ENCODE measurements at regions not wholly inside any gene's neighbourhood (a gene's known extent, or its start where the extent isn't known, plus 50 kb on each side); places are given as distances from the start of the nearest gene placed in this dataset.

DNA sequence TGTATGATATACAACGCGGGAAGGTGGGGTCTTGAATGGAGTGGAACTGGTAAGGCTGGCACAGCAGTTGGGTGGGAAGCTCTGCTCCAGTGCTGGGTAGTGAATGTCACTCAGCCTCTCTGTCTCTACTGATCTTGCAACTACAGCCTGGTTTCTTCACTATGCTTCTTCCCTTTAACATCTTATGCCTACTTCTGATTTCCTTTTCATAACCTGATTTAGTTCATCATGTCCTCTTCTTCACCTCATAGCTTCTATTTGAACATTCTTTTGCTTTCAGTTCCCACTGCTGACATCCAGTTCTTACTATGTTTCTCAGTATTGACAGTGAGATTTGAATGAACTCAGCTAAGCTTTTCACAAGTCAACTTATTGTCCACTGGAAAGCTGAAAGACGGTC, 286.2 kb downstream of the ARL6IP6 start:
- no peak for DNase-seq

DNA sequence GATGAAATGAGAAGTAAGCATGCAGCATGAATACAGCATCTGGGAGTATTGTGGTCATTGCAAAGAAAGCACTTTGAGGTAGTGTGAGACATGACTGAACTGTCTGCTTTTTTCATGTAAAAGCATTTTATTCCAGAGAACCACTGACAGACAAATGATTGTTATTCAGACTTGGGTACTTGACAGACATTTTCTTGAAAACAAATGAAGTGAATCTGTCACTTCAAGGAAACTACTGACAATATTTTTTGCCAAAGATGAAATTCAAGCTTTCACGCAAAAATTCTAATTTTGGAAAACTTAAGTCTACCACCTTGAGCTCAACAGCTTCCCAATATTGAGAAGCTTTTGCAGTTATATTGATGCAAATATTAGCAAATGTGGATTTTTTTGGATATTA, 255.7 kb downstream of the ARL6IP6 start:
- no peak for DNase-seq

DNA sequence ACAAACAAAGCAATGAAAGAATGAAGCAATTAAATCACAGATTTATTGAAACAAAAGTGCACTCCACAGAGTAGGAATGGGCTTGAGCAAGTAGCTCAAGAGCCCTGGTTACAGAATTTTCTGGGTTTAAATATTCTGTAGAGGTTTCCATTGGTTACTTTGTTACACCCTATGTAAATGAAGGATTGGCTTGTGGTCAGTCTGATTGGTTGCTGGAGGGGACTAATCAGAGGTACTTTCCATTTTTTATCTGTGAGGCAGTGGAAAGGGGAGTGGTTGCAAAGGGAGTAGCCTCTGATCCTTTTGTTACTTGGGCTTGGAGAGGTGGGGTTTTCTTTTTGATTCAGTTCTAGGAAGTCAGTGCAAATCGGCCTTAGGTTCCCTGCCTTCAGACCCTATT, 253.3 kb downstream of the ARL6IP6 start:
- DNase-seq, result no peak

DNA sequence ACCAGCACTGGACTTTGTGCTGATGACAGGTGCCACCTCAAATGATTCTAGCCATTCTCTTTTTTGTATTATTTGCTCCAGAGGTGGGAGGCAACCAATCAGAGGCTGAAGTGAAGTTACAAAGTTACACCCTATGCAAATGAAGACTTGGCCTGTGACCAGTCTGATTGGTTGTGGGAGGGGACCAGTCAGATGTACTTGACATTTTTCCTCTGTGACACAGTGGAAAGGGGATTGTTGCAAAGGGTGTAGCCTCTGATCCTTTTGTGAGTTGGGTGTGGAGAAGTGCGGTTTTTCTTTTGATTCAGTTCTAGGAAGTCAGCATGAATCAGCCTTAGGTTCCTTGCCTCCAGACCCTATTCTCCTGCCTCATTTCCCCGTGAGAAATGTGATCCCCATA, 244.0 kb downstream of the ARL6IP6 start:
- DNase-seq, result no peak

DNA sequence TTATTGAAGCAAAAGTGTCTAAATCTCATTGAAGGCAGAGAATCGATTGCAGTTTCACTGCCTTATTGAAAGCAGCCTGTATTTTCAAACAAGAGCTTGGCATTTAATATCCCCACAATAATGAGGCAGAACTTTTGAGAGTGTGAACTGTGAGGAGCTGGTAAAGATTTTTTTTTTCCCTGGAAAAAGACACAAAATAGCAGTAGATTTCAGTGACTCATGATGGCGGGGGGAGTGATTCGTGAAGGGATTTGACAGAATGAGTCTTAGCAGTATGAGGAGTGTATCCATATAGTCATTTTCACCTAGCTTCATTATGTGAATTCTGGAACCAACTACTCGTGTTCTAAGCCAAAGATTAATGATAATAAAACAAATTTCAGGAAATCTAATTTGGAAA, 242.9 kb downstream of the ARL6IP6 start:
- DNase-seq, result no peak

DNA sequence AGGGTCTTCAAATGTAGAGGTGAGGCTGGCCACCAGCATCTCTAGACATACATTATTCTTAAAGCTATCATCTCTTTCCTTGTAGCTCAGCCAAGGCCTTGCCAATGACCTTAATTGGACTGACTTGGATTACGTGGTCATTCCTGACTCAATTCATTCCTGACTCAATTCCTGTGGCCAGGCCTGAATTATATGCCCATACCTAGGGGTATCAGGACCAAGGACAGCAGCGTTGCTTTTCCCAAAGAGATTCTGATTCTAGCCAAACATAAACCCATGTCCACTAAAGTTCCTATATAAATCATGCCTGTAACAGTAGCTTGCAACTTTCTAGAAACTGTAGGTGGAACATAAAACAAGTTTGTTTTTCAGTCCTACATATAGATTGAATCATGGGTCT, 231.7 kb downstream of the ARL6IP6 start:
- no peak for DNase-seq

DNA sequence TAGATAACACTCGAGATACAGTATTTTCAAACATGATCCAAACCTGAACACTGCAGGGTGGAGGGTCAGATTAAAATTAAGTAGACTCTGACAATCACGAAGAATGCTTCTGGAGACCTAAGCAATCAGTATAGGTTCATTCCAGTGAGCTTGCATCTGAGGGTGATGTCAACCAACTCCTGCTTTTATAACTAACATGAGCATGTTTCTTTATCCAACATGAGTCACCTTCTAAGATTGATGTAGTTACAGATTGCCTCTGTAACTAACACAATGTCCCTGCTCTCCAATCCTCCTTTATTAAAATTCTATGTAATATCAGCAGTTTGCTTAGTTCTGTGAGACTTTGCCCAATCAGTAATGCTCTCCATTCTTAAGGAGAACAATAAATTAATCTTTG, 225.7 kb downstream of the ARL6IP6 start:
- DNase-seq, result no peak

DNA sequence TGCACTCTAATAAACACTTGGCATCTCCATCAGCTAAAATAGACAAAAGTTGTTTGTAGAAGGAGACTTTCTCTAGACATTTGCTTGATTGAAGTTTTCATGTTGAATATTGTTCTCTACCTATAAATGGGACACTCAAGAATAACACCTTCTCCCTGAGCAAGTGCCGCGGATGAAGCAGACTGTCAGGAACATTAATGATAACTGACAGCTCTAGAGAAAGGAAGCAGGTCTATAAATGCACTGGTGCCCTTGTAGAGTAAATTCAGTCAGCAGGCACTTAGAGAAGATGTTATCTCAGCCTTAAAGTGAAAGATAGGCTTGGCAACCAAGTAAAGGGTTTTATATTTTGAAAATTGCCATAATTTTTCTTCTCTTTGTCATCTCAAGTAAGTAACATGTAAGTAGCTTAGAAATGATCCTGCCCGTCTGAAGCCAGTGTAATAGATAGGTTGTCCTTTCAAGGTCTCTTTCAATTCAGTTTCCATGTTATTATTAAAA, 224.6 kb downstream of the ARL6IP6 start:
- DNase-seq, result no peak

DNA sequence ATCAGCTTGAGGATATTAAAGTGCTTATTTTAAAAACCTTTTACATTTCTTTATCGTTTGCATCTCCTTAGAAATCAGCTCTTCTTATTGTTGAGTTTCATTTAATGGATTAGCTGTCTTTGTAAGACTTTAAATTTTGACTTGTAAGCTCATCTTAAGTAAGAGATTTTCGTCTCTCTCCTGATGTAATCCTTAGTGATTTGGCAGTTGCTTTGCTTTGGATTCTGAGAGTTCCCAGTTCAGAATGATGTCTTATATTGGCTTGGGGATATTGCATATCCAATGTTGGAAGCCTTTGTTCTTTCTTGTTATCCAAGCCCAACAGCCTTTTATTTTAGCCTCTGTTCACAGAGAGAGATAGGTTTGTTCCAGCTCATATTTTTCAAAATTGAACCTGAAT, 212.1 kb downstream of the ARL6IP6 start:
- no peak for DNase-seq

DNA sequence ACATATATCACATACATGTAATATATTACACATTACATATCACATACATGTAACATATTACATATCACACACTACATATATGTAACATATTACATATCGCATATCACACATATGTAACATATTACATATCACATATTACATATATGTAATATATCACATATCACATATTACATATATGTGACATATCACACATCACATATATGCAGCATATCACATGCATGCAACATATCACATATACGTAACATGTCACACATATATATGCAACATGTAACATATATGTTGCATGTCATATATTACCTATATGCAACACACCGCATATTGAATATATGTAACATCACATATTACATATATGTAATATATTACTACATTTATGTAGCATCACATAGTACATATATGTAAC, 211.2 kb downstream of the ARL6IP6 start:
- DNase-seq, result no peak

DNA sequence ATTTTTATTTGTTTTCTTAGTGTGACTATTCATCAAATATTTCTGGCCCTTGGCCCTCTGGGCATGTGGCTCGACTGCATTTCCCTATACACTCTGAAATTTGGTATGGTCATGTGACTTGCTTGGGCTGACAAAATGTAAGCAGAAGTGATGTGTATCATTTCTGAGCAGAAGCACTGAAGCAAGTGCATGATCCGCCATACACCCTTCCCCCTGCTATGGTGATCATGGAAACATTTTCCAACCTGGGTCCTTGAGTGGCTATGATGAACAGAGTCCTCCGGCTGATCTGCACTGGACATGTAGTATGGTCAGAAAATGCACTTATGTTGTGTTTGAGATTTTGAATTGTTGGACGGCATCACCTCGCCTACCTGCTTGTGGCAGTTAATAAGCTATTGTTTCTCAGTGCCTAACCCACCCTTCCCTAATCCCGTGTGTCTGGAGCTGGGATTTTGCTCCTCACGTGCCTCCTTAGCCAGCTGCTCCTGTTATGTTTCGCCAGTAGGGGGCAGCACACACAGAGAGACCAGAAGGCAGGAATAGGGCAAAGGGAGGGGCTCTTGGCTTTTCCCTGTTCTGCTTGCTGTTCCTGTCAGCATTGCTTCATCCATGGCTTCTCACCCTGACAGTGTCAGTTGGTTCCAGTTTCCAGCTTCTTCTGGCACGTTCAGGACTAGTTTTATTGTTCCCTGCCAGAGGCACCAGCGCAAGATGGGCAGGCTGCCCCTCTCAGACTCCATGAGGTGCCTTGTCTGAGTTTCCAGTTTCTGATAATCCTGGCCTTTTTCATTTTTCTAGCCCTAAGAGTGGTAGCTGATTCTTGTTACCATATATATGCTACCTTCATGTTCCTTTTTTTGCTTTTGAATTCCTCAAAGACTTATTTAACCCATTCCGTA, 207.4 kb downstream of the ARL6IP6 start:
- peak in 1 of 2 donors; percentile 3 for DNase-seq

DNA sequence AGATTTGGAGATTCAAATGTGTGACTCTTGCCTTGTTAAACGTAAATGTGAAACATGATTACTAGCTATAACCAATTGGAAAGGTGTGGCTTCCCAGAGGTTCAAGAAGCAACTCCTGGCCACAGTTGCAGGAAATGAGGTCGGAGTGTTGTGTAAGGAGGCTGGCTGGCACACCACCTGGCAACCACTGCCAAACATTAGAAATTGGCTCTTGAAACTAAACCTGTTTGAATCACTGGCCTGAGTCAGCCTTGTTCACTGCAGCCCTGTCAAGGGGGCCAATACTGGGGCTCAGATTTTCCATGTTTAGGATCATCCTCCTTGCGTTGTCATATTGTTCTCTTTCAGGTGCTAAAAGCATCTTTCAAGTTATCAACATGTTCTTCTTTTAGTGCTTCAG, 206.3 kb downstream of the ARL6IP6 start:
- DNase-seq, result no peak

DNA sequence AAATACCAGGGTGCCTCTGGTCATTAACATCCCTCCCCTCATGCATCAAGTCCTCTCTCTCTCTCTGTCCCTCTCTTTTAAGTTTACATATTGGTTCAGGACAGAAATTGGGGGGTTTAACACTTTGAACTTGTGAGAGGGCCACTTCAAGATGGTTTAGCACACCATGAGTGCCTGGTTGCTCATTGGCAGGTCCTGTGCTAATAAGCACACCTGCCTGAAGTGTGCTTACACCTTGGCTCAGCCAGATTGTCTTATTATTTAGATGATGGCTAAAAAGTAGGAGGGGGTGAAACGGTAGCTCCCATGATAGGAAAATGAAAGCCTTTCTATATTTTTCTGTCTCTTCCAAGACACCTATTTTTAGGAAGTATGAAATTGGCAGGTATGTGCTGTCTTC, 205.8 kb downstream of the ARL6IP6 start:
- DNase-seq, result no peak

DNA sequence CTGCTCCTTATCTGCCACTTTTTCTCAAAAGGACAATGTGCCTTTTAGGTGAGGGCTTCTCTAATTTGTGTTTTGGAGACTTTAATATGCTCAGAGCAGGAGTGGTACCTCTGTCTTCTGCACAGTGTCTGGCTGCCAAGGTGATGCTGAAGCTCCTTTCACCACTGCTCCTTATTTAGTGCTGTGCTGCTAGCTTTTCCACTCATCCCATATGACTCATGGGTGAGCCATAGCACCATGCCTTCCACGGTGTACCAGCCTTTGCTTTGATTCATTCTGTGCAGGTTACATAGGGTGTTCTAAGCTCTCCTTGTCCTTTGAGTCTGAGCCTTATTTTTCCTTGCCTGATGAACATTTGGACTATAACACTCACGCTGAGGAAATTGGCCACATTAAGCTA, 202.4 kb downstream of the ARL6IP6 start:
- DNase-seq, result no peak

DNA sequence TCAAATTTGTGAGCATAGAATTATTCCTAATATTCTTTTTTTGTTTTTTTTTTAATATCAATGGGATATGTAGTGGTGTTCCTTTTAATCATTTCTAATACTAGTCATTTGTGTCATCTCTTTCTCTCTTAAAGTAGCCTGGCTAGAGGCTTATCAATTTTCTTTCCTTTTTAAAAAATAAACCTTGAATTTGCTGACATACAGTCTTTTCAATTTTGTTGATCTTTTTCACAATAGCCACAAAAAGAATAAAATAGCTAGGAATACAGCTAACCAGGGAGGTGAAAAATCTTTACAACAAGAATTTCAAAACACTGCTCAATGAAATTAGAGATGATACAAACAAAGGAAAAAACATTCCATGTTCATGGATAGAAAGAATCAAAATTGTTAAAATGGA, 192.6 kb downstream of the ARL6IP6 start:
- DNase-seq, result no peak

DNA sequence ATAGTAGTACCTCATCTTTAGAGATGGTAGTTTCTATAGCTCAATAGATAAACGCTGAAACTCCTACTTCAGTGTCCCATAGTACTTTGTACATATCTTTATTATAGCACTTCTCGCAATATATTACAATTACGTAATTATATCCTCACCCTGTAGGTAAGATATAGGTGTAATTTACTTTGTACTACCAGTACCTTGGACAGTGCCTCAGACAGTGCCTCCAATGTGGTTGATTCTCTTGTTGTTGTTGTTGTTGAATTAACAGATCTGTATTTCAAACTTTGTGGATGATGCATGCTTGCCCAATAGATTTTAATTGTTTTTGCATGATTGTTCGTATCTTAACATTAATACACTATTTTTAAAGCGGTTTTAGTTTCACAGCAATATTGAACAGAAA, 188.6 kb downstream of the ARL6IP6 start:
- no peak for DNase-seq

DNA sequence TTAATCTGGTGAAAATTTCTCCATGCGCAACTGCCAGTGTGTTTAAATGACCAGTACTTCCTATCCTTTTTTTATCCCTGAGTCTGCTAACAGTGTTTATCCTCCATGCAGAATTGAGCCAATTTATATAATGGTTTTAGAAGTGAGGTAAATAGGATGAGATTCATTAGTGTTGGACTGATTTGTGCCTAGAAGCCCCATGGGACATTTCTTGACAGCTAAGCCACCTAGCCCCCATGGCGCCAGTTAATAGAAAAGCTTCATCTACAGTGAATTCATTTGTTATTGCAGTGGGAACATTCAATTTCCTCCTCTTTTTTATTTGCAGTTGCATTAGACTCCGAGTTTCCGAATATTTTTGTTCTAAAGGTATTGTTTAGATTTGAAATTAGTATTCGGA, 175.6 kb downstream of the ARL6IP6 start:
- DNase-seq, result no peak

DNA sequence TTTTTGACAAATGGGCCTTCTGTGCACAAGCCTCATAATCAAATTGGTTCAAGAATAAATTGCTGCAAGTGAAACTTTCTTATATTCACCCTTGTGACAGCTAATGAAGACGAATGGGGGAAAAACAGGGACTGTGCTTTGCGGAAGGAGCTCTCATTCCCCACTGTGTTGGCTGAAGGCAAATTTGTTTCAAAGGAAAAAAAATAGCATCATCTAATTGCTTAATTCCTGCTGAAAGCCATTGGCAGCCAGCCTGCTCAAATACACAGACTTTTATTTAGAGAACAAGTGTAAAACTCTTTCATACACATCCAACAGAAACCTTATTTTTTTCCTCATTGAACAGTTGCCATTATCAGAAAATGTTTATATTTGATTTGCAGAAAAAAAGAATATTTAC, 172.3 kb downstream of the ARL6IP6 start:
- DNase-seq, result peak in 1 of 2 donors; percentile 1

DNA sequence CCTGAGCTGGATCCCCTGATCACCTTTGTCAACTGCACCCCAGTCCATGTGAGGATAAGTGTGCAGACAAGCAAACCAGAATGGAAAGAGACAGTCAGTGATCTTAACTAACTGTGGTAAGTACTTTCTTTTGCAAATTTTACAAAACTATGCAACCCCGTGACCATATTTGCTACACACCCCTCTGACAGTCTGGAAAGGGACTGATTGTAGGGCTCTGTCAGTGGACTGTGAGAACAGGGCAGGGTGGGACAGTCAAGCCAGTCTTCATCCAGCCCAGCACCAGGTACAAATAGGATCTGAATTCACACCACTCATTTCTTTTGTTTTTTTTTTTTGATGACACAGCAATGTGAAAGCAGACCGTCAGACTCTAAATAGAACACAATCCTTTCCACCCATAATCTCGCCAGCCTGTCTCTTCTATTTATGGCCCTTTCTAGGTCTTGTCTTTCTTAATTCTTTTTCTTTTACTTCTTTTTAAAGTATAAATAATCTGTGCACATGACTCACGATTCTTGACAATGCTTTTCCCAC, 165.6 kb downstream of the ARL6IP6 start:
- DNase-seq, result no peak

DNA sequence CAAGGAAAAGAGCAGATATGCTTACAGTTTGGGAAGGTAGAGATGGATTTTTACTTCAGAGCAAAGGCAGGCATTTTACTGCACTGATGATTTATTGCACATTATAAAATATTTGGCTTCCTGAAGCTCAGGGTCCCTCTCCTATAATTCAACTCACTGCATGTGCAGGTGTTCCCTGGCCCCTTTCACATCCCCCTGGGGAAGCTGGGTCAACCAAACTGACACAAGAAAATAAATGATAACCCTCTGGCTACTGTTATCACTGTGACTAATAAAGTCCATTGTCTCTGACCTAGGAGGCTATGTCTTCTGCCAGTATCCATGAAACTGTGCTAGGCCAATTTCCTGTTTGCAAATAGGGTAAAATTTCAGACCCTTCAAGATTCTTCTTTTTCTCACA, 163.1 kb downstream of the ARL6IP6 start:
- no peak for DNase-seq

DNA sequence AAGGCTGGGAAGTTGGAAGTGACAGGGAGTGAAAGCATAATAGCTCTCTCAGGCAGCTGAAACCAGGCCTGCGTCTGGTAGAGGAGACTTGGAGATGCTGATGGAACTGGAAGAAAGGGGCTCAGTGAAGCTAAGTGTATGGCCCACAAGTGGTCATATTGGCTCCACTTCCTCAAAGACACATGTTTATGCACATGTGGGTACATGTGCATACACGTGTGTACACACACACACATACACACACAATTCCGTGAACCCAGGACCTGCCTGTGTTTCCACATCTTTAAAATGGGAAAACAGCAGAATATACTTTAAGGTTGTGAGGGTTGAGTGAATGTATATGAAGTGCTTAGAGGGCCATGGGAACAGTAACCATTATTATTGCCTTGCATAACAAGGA, 160.9 kb downstream of the ARL6IP6 start:
- no peak for DNase-seq

DNA sequence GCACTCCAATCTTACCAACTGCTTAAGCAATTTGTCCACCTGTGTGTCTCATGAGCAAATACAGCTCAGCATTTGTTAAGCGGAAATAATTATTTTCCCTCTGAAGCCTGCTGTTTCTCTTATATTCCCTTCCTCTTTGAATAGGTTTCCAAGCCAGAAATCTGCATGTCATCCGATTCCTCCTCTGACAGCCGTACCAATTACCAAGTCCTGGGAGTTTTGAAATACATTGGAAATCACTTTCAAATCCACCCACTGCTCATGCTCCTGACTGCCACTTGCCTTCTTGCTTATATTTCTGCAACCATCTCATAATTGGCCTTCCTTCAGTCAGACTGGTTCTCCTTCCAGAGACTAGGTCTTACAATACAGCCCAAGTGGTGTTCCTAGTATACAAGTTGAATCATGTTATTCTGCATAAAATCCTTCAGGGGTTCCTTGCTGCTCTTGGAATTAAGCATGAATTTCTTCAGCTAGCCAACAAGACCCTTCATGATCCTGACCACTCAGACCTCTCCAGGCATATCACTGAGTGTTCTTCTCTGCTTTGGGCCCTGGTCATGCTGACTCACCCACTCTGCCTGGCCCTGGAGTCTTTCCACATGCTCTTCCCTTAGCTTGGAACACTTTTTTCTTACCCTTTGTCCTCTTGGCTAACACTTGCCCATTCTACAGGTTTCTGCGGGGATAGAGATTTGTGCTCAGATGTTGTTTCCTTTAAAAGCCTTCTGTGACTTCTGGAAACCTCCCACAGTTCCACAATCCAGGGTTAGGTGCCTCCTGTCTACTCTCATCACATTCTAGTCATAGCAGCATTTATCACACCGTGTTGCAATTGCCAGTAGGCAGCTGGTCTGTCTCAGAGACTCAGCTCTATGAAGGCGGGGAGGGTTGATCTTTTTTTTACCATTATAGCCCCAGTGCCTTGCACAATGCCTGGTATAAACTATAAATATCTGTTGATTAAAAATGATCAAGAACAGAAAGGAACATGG, 157.6 kb downstream of the ARL6IP6 start:
- DNase-seq, result no peak
